GM23248 (cell line): ENCODE measurements at regions not wholly inside any gene's neighbourhood (a gene's known extent, or its start where the extent isn't known, plus 50 kb on each side); places are given as distances from the start of the nearest gene placed in this dataset.

Source experiments
- EZH2 ChIP-seq: fragments of 200-600 bp; sonication (generic); IDR thresholded peaks from 2 replicates; pipeline ENCODE4 v1.6.1; 2018; ENCODE audit warnings: antibody characterized with exemption, mild to moderate bottlenecking; ENCODE audit not compliant: insufficient read depth, poor library complexity, severe bottlenecking
- EZH2phosphoT487 ChIP-seq: fragments of 200-600 bp; sonication (generic); IDR thresholded peaks from 2 replicates; pipeline ENCODE4 v1.6.1; 2018; ENCODE audit warnings: antibody characterized with exemption, moderate library complexity, mild to moderate bottlenecking, low read depth; ENCODE audit not compliant: insufficient read depth

GRCh38 chr1:30060738-30061137 lies 662.6 kb downstream of the MATN1 start:
- TF ChIP-seq EZH2, result no peak
- TF ChIP-seq EZH2phosphoT487, result no peak
